ENCODE measurements at regions not wholly inside any gene's neighbourhood (a gene's known extent, or its start where the extent isn't known, plus 50 kb on each side); places are given as distances from the start of the nearest gene placed in this dataset.

DNA sequence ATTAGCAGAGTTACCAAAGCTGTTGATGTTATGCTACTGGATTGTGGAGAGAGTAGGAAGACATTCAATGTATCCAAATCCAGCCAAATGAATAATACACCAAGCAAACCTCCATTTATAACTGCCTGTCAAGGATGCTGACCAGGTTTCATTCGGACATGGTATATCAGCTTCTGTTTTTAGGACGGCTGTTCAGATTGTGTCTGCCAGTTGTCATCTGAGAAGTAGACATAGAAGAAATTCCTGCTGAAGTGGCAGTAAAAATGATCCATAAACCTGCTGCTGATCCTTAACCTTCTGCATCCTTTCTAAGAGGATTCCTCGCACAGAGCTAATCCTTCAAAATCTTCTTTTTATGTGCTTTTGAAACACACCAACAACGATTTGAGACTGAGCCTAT is 663.6 kb upstream of the PLXNA2 start:
- Histone ChIP-seq H3K36me3 (no peaks in the 10 kb centered on the region), H3K4me1 (no peaks in the 10 kb centered on the region), H3K9me3 (no peaks in the 10 kb centered on the region), H3K27me3 (no peaks in the 10 kb centered on the region), H3K4me3 (no peak overlapping the region), H3K27ac (no peak overlapping the region)
- intact Hi-C loops (cut with DNase I) = no loop called here
- ATAC-seq = no peak
- DNase-seq = no peak
- TF ChIP-seq, protein P1, sequence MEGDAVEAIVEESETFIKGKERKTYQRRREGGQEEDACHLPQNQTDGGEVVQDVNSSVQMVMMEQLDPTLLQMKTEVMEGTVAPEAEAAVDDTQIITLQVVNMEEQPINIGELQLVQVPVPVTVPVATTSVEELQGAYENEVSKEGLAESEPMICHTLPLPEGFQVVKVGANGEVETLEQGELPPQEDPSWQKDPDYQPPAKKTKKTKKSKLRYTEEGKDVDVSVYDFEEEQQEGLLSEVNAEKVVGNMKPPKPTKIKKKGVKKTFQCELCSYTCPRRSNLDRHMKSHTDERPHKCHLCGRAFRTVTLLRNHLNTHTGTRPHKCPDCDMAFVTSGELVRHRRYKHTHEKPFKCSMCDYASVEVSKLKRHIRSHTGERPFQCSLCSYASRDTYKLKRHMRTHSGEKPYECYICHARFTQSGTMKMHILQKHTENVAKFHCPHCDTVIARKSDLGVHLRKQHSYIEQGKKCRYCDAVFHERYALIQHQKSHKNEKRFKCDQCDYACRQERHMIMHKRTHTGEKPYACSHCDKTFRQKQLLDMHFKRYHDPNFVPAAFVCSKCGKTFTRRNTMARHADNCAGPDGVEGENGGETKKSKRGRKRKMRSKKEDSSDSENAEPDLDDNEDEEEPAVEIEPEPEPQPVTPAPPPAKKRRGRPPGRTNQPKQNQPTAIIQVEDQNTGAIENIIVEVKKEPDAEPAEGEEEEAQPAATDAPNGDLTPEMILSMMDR (IDR thresholded peaks at IDR 0.05) = no peak

DNA sequence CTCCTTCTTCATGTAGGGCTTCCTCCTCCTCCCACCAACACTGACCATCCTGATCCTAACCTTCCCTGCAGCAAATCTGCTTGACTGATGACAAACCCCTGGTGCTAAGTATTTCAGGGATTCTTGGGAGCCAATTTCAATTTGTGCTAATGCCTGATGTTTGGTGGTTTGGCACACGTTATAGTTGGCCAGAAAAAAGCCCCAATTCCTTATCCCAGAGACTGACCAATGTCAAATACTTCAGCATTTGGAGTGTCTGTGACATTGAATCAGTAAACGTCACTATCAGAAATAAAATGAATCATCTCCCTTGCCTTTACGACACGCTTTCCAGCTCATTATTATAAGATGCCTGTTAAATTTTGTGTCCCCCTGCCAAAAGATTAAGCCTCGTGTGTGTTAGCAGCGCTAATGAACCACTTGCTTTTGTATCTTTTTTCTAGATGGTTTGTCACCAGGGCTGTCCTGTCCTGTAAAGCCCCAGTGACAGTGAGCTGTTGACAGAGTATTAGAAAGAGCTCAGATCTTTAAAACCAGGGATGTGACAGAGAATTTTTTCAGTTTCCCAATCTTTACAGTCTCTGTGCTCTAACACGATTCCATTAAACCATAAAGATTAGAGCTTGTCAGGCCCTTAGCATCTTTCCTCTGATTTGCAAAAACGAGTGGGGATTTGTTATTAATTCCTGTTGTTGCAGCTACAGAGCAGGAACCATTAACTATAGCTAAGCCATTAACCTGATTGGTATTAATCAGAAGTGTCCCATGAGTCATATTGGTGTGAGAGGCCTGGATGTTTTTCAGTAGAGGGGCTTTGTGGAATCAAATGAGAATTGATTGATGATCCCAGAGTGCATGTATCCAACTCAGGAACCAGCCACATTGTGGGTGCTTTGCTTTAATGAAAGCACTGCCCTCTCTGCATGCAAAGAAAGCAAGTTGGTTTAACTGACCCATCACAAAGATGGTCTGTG is 665.1 kb upstream of the PLXNA2 start:
- peaks cover 0 to 4% of the 10 kb centered on the region in 2 donors for H3K9me3 ChIP-seq
- ATAC-seq (no peak), DNase-seq (no peak)
- no peak overlapping the region for H3K27ac ChIP-seq
- H3K27me3 ChIP-seq = no peaks in the 10 kb centered on the region
- no peaks in the 10 kb centered on the region for H3K4me1 ChIP-seq
- no peak overlapping the region for H3K4me3 ChIP-seq
- TF ChIP-seq, protein P1 (IDR thresholded peaks at IDR 0.05) = no peak
- H3K36me3 ChIP-seq = no peaks in the 10 kb centered on the region
- intact Hi-C loops (cut with DNase I) = no loop called here

GRCh38 chr1:208910161-208910560 is 666.0 kb upstream of the PLXNA2 start:
- no peak overlapping the region for H3K4me3 ChIP-seq
- ATAC-seq (no peak), DNase-seq (no peak)
- H3K36me3 ChIP-seq = no peaks in the 10 kb centered on the region
- no peaks in the 10 kb centered on the region for H3K27me3 ChIP-seq
- intact Hi-C loops (cut with DNase I) = no loop called here
- peaks cover 0 to 4% of the 10 kb centered on the region in 2 donors for H3K9me3 ChIP-seq
- TF ChIP-seq, protein P1 (IDR thresholded peaks at IDR 0.05) = no peak
- no peaks in the 10 kb centered on the region for H3K4me1 ChIP-seq
- no peak overlapping the region for H3K27ac ChIP-seq

DNA sequence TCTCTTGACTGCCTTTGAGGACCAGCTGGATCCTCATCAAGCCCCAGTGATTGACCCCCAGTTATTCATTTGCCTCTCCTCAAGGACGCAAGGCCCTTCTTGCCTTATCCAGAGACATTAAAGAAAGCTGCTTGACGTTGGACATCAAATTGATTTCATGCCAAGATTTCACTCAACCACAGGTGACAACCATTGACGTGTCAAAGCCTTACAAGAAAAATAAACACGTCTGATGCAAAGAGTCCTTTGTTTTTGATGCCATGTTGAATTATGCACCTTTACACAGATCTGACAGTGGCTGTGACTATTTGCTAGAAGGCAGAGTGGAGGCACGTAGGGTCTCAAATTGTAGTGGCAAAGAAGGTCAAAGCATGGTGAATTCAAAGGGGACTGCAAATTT is 666.2 kb upstream of the CAMK1G start:
- H3K9me3 ChIP-seq = peaks cover 0 to 5% of the 10 kb centered on the region in 2 donors
- ATAC-seq = no peak
- DNase-seq = no peak
- no peaks in the 10 kb centered on the region for H3K36me3 ChIP-seq
- intact Hi-C loops (cut with DNase I) = no loop called here
- H3K27me3 ChIP-seq = no peaks in the 10 kb centered on the region
- H3K4me3 ChIP-seq = no peak overlapping the region
- H3K27ac ChIP-seq = no peak overlapping the region
- TF ChIP-seq, protein P1 (IDR thresholded peaks at IDR 0.05) = no peak
- no peaks in the 10 kb centered on the region for H3K4me1 ChIP-seq

DNA sequence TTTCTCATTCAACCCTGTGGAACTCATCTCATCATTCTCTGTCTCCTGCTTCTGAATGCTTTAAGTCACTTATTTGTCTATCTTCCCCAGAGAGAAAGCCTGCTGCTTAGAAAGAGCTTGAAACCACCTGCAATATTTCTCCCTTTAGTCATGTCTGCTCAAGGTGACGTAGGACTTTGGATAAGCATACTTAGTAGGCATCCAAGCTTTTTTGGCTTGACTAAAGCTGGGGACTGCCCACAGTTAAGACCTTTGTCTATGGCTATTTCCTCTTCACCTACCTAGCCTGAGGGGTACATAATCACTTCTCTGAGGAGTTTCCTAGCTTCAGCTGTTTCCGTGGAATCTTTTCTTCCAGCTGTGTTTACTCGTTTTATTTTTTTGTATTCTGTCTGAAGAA is 665.8 kb upstream of the CAMK1G start:
- Histone ChIP-seq H3K27ac (no peak overlapping the region), H3K27me3 (no peaks in the 10 kb centered on the region), H3K36me3 (no peaks in the 10 kb centered on the region), H3K4me1 (no peaks in the 10 kb centered on the region), H3K4me3 (no peak overlapping the region), H3K9me3 (peaks cover 0 to 5% of the 10 kb centered on the region in 2 donors)
- no peak for ATAC-seq
- no peak for DNase-seq
- intact Hi-C loops (cut with DNase I) = no loop called here
- TF ChIP-seq, protein P1 (IDR thresholded peaks at IDR 0.05) = no peak

All from left lung (tissue), 4 donors.